HG03196 (cell line): ENCODE measurements at regions not wholly inside any gene's neighbourhood (a gene's known extent, or its start where the extent isn't known, plus 50 kb on each side); places are given as distances from the start of the nearest gene placed in this dataset.
"Not testable (repeated sequence)": the region's sequence is repeated elsewhere in the genome, so short reads cannot be mapped to it uniquely, and the experiment has no call there.

Experiments used
- ATAC-seq: cut with Tn5 transposase; IDR thresholded peaks from one replicate; pipeline ENCODE4 v1.9.1; 2021; ENCODE audit not compliant: unreplicated experiment

DNA sequence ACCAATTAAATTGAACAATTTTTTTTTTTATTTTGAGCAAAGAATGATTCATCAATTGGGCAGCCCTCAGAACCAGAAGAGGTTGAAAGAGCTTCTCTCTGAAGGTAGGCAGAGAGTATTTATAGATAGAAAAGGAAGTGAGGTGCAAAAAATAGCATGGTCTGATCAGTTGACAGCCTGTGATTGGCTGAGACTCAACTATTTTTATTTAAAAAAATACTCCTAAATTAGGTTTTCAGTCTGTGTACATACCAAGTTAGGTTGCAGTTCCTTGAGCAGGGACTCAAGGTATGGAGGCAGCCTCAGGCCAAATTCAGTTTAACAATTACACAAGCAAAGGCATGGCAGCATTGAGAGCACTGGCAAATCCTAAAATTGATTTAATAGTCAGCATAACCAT, 1074.7 kb downstream of the SORCS1 start:
- ATAC-seq = no peak

DNA sequence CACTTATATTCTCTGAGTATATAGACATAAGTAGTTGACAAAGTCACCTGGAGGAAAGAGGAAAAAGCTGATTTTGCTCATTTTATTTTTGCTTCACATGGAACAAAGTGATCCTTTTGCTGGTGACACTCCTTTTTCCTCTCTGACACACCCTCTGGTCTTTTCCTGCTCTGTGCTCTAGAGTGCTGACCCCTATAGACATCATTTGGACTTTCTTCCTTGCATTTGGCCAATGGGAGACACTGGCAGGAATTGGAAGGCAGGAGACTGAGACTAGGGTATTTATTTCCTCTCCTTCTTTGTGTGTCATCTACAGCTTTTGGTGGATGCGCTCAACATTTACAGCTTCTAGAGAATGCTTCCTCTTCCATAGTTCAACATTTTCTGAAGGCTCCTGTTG, 1078.1 kb downstream of the SORCS1 start:
- no peak for ATAC-seq

DNA sequence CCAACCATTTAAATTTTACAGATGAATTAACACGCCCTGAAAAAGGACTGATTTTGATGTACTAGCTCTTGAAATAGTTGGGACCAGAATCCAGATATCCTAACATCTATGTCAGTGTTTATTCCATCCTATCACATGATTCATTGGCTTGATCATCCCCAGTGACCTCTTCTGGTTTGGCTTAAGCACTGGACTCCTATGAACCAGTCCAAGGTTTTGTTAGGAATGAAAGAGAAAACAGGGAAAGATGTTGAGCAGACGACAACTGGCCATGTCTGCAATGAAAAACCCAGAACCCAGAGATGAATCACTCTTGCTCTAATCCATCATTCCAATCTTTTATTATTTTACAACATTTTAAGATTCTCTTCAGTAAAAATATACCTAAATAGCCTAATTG, 1080.9 kb downstream of the SORCS1 start:
- no peak for ATAC-seq

DNA sequence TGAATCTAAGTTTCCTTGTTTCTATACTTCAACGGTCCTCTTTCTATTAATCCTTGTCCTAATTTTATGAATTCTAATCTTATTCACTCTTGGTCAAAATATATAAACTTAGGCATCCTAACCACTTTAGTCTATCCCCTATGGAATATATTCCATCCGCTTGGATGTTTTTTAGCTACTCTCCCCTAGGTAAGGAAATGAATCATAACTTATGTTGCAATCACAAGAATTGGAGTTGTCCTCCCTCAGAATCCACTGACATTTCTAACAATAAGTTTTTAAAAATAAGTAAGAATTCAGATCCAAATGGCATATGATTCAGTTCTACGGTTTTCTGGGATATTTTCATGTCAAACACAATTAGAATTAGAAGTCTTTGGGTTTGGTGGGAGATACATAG, 1081.6 kb downstream of the SORCS1 start:
- ATAC-seq = no peak

DNA sequence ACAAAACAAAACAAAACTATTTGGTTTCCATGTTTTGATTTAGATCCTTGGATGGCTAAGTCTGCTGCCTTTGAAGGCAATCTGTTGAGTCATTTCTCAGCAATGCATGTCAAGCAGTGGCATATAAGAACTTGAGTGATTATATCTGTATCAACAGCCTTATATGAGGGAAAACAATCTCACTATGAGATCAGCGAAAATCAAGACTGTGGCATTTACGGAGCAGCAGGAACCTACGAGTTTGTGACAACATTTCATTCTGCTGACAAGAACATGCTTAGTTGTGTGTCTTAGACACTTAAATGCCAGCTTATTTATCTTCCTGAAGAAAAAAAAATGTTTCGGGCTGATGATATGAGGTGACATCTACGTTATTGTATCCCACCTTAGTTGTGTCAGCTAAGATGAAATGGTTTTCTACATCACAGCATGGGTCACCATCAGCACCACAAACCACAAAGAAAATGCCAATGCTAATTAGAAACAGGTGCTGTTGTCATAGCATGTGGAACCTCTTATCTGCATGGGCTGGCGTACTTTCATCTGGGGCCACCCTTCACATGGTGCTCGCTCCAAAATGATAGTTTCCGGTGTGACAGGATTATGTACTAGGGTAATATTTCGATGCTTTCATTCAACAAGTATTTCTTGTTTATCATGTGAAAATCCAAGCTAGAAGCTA, 1085.5 kb downstream of the SORCS1 start:
- ATAC-seq = no peak

DNA sequence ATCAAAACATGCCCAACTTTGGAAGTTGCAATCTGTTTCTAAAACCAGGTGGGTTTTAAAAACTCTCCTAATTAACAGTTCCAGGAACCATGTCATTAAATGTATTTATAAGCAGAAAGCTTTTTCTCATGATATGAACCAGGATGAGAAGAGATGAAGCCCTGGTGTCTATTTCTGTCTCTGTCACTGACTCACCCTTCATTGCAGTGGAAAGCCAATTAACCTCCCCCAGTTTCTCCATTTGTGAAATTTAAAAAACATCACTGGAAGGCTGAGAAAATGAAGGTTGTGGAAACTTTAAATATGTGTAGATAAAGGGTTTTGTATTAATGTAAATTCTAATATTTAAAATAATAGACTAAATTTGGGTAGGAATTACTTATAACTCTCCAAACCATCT, 1088.0 kb downstream of the SORCS1 start:
- ATAC-seq = no peak

DNA sequence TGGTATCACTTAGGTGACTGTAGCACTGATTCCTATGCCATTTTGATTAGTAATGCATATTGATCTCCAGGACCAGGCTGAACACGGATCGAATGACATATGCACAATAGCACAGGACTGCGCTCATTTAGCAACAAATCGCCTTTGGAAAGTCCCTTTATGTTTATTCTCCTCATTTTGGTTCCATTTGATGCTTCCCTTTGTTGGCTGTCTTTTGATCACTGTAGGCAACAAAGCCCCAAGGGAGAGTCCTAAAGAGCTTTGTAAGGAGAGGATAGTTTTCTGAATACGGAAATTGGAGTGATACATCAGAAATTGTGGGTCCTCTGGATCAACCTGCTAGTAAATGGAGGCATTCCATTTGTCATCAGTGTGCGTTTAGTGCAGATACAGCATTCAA, 1111.4 kb downstream of the SORCS1 start:
- no peak for ATAC-seq

DNA sequence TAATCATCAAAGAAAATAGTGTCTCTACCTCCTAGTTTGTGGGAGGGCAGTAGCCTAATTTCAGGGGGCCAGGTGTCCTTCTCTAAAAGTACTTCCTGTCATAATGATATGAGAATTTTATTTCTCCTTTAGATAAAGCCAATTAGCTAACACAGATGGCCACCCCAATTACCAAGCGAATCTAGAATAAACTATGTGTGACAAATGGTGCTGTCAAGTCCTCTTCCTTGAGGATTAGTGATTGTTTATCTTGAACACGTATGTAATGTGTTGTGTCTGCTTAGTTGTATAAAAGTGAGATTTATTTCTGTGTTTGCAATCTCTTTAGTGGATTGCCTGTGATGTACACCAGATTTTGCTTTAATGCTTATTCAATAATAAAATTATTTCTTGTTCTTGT, 1120.0 kb downstream of the SORCS1 start:
- ATAC-seq = no peak

DNA sequence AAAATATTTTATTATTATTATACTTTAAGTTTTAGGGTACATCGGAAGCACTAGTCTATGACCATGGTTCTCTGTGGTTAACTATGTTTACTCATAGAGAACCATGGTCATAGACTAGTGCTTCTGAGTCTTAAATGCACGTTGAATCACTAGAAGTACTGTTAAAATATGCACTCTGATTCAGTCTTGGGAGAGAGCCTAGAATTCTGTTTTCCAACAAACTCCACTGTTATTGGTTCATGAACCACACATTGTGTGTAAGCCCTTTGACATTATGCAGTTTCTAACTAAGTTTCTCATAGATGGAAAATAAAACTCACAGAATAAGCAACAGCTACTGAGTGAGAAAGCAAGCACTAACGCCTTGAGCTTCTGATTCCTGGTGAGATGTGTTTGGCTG, 1120.6 kb downstream of the SORCS1 start:
- ATAC-seq = no peak

DNA sequence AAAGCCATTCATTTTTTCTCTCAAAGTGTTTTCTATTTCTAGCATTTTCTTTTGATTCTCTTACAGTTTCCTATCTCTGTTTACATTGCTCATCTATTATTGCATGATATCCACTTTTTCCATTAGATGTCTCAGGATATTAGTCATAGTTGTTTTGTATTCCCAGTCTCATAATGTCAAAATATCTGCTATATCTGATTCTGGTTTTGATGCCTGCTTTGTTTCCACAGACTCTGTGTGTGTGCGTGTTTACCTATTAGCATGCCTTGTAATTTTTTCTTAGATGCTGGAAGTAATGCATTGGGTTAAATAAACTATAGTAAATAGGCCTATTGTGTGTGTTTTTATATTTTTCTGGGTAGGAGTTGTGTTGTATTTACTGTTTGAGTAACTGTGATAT, 1126.3 kb downstream of the SORCS1 start:
- ATAC-seq = no peak

DNA sequence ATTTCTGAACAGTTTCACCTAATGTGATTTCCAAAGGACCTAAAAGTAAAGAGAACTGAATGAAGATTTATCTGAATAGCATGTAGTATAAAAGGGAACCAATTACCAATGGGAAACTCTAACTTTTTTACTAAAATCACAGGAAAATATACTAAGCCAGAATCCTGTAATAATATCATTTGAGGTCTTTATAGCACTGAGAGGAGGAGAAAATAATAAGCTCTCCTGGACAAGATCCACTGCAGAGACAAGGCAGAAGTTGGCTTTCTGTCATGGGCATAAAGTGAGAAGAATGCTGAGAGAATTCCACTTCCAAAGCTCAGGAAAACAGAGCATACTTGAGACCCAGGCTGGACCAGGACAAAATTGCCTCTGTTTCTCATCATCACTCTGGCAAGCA, 1131.4 kb downstream of the SORCS1 start:
- ATAC-seq = no peak

DNA sequence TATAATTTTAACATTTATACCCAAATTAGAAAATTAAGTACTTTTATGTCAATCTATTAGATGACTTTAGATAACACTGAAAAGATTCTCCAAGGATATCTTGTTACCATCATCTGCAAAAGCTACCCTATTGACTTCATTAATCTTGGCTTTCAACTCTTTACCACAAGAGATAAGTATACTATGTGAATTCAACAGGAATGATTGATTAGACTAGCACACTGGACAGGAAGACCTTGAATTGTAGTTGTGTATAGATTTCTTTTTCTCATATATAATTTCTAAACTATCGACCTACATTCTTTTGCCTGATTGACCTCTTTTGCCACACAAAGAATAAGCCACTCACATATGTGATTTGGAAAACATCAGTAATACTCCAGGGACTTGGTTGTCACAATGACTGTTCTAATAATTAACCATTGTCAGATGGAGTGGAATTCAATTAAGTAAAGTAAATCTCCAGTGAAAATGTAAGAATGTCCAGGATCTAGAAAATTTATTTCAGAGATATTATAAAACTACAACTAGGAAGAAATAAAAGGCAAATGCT, 1132.0 kb downstream of the SORCS1 start:
- no peak for ATAC-seq

DNA sequence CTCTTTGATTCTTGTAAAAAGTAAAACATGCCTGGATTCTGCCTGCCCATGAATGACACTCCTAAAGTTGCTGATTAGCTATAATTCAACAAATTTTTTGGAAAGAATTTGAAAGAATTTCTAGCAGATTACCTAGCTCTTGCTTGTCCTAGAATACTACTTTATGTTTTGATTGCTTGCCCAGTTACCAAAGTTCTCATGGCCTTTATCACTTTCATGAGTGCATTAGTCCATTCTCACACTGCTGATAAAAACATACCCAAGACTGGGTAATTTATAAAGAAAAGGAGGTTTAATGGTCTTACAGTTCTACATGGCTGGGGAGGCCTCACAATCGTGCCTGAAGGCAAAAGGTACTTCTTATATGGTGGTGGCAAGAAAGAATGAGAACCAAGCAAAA, 1137.3 kb downstream of the SORCS1 start:
- ATAC-seq = no peak

DNA sequence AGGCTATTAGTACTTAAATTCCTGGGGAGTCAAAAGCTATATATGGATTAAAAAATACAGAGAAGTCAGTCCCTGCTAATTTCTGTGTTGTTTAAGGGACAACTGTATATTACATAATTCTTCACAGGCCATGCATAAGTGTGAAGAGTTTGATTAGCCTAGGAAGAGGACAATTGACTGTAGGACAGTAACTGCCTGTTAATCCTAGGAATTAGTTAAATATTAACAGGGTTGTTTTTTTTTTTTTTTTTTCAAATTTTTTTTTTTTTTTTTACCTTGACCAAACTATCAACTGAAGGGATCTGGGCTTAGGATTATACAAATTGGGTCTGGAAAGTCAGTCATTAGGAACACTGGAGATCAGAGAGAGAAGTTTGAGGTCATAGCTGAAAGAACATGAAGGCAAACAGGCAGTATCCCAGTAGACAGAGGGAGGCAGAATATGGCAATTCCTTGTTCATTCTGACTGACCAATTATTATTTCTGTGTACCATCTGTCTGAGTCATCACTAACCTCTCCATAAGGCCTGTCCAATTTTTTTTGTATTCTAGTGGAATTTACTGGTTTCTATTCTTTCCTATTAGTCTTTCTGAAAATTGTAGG, 1139.2 kb downstream of the SORCS1 start:
- no peak for ATAC-seq

DNA sequence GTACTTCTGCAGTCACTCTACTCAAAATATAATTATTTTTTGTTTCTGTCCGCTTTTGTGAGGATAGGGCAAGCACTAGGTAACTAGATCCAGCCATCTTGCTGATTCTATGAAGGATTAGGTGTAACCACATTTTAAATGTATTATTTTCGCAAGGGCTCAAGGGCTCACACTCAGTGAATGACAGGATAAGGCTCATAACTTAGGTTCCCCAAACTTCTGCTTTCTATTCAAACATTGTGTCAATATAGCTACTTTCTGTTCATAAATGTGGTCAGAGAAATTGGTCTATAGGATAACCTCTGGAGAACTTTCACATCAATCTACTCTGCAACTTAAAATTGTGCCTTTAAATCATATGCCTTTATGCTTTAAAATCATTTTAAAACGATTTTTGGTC, 1141.2 kb downstream of the SORCS1 start:
- ATAC-seq = no peak

DNA sequence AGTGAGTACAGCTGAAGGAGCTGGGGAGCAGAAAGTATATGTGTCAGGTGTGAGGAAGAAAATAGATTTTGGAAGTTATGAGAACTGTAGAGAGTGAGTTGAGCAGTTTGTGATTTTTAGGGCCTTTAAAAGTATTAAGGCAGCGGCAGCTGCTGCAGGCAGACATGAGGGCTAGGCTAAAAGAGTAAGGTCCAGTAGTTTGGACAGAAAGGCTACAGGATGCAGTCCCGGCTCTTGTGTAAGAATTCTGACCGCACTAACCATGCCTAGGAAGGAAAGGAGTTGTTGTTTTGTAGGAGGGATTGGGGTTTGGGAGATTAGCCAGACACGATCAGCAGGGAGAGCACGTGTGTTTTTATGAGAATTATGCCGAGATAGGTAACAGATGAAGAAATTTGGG, 1144.9 kb downstream of the SORCS1 start:
- not testable (repeated sequence) for ATAC-seq

DNA sequence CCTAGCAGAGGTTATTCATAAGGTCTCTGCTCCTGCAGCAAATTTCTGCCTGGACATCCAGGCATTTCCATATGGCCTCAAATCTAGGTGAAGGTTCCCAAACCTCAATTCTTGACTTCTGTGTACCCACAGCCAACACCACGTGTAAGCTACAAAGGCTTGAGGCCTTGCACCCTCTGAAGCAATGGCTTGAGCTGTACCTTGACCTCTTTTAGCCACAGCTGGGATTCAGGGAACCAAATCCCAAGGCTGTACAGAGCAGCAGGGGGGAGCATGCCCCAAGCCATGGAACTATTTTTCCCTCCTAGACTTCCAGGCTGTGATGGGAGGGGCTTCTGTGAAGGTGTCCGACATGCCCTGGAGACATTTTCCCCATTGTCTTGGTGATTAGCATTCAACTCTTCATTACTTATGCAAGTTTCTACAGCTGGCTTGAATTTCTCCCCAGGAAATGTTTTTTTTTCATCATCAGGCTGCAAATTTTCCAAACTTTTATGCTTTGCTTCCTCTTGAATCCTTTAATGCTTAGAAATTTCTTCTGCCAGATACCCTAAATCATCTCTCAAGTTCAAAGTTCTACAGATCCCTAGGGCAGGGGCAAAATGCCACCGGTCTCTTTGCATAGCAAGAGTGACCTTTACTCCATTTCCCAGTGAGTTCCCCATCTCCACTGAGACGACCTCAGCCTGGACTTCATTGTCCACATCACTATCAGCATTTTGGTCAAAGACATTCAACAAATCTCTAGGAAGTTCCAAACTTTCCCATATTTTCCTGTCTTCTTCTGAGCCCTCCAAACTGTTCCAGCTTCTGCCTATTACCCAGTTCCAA, 1148.9 kb downstream of the SORCS1 start:
- not testable (repeated sequence) for ATAC-seq

DNA sequence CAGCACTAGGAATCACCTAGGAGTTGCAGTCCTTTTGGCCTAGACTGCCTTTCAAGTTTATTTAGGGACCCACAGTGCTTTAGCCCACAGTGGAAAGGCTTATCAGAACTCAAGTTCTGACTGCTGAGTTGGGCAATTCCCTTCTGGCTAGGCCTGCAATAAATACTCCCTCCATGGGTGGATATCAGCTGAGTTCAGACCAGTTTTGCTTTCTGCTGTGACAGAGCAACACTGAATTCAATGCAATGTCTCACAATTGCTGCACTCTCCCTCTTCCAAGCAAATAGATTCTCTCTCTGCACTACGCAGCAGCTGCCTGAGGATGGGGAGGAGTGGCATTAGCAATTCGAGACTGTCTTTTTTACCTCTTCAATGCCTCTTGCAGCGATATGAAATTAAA, 1153.3 kb downstream of the SORCS1 start:
- no peak for ATAC-seq

DNA sequence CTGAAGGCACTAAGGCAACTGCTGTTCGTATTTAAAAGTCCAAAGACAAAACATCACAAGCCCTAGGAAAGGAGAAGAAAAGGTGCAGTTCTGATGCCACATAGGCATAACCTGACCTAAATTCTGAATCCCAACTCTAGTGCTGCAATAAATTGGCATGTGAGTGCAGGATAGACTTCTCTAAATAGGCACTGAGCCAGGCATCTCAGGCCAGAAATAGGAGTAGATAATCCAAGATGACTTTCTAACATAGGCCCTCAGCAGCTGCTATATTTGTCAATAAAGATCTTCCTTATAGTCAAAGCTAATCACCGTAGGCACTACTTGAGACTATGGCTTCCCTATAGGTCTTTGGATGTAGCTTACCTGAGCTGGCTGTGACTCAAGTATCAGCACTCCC, 1163.8 kb downstream of the SORCS1 start:
- ATAC-seq = no peak

DNA sequence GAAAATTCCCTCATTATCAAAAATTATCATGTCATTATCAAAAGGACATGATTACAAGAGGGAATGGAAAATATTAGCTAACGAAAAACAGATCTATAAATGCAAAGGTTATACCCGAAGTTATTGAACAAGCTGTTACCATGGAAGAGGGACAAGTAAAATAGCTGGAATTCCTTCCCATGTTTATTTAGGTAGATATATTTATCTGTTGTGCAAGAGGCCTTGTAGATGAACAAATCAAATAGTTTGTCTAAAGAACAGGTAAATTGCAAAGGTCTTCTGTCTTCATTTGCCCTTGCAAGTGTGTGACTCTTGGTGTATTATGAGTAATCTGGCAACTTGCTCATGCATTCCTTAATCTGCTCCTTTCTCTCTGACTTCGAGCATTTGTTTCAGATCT, 1170.9 kb downstream of the SORCS1 start:
- no peak for ATAC-seq

DNA sequence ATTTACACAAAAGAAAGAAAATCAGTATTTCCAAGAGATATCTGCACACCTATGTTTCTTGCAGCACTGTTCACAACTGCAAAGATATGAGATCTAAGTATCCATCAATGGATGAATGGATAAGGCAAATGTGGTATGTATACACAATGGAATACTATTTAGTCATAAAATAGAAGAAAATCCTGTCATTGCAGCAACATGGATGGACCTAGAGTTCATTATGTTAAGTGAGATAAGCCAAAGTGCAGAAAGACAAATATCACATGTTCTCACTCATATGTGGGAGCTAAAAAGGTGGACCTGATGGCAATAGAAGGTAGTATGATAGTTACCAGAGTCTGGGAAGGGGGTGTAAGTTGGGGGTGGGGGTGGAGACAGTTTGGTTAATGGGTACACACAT, 1171.6 kb downstream of the SORCS1 start:
- ATAC-seq = no peak

DNA sequence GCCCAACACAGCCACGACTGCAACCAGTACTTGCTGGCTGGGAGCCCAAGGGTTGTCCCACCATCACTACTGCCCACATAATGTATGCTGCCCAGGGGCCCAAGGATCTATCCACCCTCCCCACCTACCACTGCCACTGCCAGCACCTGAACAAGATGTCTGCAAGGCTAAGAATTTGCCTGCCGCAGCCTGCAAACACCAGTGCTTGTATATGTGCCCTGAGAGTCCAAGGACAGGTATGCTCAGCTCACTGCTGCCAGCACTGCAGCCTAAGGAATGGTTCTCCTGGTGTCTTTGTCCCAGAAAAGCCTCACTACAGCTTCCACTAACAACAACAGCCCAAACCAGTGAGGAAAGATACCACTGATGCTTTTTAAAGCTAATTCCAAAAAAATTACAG, 1174.0 kb downstream of the SORCS1 start:
- no peak for ATAC-seq
